HFF-Myc (cell line): ENCODE measurements at regions not wholly inside any gene's neighbourhood (a gene's known extent, or its start where the extent isn't known, plus 50 kb on each side); places are given as distances from the start of the nearest gene placed in this dataset.

Experiments
- DNase-seq: peaks from one replicate; pipeline ENCODE4 v3.0.0-alpha.2; 2011; ENCODE audit warnings: low read depth; ENCODE audit errors: extremely low read depth
- H3K4me3 ChIP-seq: replicated peaks from 2 replicates; pipeline ENCODE4 v1.5.1; 2011; ENCODE audit warnings: low read depth, mild to moderate bottlenecking, control low read depth, low read length
- TF ChIP-seq, protein P1 (sequence below): IDR thresholded peaks from 2 replicates; pipeline ENCODE4 v1.5.1; 2012; ENCODE audit warnings: mild to moderate bottlenecking, low read depth, low read length, control low read depth; ENCODE audit errors: missing control alignments

DNA sequence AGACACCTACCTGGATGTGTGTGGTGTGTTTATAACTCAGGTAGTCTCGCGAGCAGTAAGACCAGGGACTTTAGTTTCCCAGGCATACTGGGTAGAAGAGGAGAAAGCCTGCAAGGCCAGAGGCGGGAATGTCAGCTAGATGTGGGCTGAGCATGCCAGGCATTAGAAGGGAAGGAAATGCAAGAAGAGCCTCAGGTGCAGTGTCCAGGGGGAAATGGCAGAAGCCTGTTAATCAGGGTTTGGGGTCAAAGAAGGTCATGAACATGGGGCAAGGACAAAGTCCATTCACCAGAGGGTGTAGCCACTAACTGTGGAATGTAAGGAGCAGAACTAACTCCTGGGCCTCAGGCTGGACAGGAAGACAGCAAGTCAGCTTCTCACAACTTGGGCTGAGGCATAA, 305.0 kb downstream of the SMOC2 start:
- H3K4me3 ChIP-seq: no peak overlapping the region
- DNase-seq: no peak
- TF ChIP-seq, protein P1, sequence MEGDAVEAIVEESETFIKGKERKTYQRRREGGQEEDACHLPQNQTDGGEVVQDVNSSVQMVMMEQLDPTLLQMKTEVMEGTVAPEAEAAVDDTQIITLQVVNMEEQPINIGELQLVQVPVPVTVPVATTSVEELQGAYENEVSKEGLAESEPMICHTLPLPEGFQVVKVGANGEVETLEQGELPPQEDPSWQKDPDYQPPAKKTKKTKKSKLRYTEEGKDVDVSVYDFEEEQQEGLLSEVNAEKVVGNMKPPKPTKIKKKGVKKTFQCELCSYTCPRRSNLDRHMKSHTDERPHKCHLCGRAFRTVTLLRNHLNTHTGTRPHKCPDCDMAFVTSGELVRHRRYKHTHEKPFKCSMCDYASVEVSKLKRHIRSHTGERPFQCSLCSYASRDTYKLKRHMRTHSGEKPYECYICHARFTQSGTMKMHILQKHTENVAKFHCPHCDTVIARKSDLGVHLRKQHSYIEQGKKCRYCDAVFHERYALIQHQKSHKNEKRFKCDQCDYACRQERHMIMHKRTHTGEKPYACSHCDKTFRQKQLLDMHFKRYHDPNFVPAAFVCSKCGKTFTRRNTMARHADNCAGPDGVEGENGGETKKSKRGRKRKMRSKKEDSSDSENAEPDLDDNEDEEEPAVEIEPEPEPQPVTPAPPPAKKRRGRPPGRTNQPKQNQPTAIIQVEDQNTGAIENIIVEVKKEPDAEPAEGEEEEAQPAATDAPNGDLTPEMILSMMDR: no peak

GRCh38 chr6:168744861-168745260, 303.9 kb downstream of the SMOC2 start:
- no peak overlapping the region for H3K4me3 ChIP-seq
- TF ChIP-seq, protein P1: no peak
- no peak for DNase-seq

DNA sequence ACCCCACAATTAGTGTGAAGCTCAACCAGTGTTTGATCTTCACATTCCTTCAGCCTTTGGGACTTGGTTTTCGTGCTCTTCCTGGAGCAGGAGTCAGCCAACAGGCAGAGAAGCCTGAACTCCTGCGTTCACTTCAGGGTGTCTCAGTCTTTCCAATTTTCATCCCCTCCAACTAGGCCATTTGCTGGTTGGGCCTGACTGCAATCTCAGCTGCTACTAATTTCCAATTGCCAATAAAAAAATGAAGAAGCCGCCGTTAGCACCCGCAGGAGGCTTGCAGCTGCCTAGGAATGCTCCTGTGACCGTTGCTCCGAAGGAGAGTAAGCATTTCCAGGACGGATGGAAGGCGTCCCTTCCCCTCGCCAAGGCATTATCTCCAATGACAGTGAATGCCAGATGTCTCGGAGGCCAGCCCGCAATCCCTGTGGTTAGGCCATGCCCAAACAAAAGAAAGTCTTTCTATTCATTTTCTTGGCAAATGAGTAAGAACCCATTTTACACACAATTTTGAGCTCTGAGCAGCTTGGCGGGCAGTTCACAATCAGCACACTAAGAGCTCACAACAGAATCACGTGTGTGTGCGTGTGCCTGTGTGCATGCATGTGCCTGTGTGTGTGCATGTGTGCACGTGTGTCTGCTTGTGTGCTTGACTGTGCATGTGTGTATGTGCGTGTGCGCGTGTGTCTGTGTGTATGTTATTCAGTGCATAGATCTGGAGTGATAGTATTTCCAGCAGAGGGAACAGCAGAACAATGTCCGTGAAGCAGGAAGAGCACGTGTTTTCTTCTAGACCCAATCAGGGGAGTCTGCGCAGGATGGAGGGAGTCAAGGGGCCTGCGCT, 301.2 kb downstream of the SMOC2 start:
- no peak for DNase-seq
- TF ChIP-seq, protein P1: no peak

GRCh38 chr6:168741305-168741704, 300.3 kb downstream of the SMOC2 start:
- TF ChIP-seq, protein P1: no peak
- no peak for DNase-seq
- no peak overlapping the region for H3K4me3 ChIP-seq

More for the DNA sequence above, 301.2 kb downstream of the SMOC2 start:
- H3K4me3 ChIP-seq: no peak overlapping the region

GRCh38 chr6:168739381-168739780, 298.4 kb downstream of the SMOC2 start:
- no peak overlapping the region for H3K4me3 ChIP-seq
- no peak for DNase-seq
- TF ChIP-seq, protein P1: no peak

- no peak overlapping the region for H3K4me3 ChIP-seq
- DNase-seq: no peak
- TF ChIP-seq, protein P1: no peak
Observed at GRCh38 chr6:168737481-168737880, 296.5 kb downstream of the SMOC2 start.
